H9 (cell line): ENCODE measurements at regions not wholly inside any gene's neighbourhood (a gene's known extent, or its start where the extent isn't known, plus 50 kb on each side); places are given as distances from the start of the nearest gene placed in this dataset.

Source experiments
- DNase-seq: peaks from one replicate; pipeline ENCODE4 v3.0.0-alpha.2; 2017
- H2AFZ ChIP-seq: one replicate; pipeline ENCODE4 v1.6.1; 2013; ENCODE audit warnings: mild to moderate bottlenecking, low read length, control low read depth, moderate library complexity
- H2AK5ac ChIP-seq: 2 replicates; pipeline ENCODE4 v1.6.1; 2013; ENCODE audit warnings: low read length, control low read depth, mixed read lengths; ENCODE audit not compliant: insufficient read length
- H2BK120ac ChIP-seq: one replicate; pipeline ENCODE4 v1.6.1; 2013; ENCODE audit warnings: low read depth, mild to moderate bottlenecking, low read length, control low read depth, inconsistent platforms; ENCODE audit not compliant: poor library complexity, severe bottlenecking
- H2BK12ac ChIP-seq: 2 replicates; pipeline ENCODE4 v1.6.1; 2013; ENCODE audit warnings: low read length, control low read depth, mixed read lengths, low read depth; ENCODE audit not compliant: insufficient read length
- H2BK15ac ChIP-seq: 2 replicates; pipeline ENCODE4 v1.6.1; 2013; ENCODE audit warnings: low read depth, low read length, control low read depth
- H2BK20ac ChIP-seq: one replicate; pipeline ENCODE4 v1.6.1; 2013; ENCODE audit warnings: low read depth, mild to moderate bottlenecking, low read length, control low read depth, inconsistent platforms; ENCODE audit not compliant: poor library complexity, severe bottlenecking
- H2BK5ac ChIP-seq: 2 replicates; pipeline ENCODE4 v1.6.1; 2013; ENCODE audit warnings: low read length, control low read depth, mixed read lengths; ENCODE audit not compliant: insufficient read length
- H3K14ac ChIP-seq: 2 replicates; pipeline ENCODE4 v1.6.1; 2013; ENCODE audit warnings: low read length, control low read depth; ENCODE audit not compliant: insufficient read depth
- H3K18ac ChIP-seq: 2 replicates; pipeline ENCODE4 v1.6.1; 2013; ENCODE audit warnings: low read depth, mild to moderate bottlenecking, mixed read lengths, low read length, control low read depth; ENCODE audit not compliant: insufficient read length
- H3K23ac ChIP-seq: 2 replicates; pipeline ENCODE4 v1.6.1; 2013; ENCODE audit warnings: low read length, control low read depth, mixed read lengths, low read depth; ENCODE audit not compliant: insufficient read length
- H3K23me2 ChIP-seq: 2 replicates; pipeline ENCODE4 v1.6.1; 2013; ENCODE audit warnings: low read depth, mild to moderate bottlenecking, mixed read lengths, low read length, control low read depth; ENCODE audit not compliant: insufficient read length, poor library complexity, severe bottlenecking
- H3K27ac ChIP-seq: 2 replicates; pipeline ENCODE4 v1.5.1; 2013; ENCODE audit warnings: low read length, control low read depth, mixed read lengths, low read depth; ENCODE audit not compliant: insufficient read length
- H3K27me3 ChIP-seq: 2 replicates; pipeline ENCODE4 v1.6.1; 2013; ENCODE audit warnings: low read length, control low read depth, inconsistent platforms; ENCODE audit not compliant: insufficient read depth
- H3K4ac ChIP-seq: 2 replicates; pipeline ENCODE4 v1.6.1; 2013; ENCODE audit warnings: low read depth, mild to moderate bottlenecking, control low read depth, inconsistent platforms, low read length, moderate library complexity
- H3K4me1 ChIP-seq: 2 replicates; pipeline ENCODE4 v1.6.1; 2013; ENCODE audit warnings: low read length, control low read depth, inconsistent platforms; ENCODE audit not compliant: insufficient read depth
- H3K4me2 ChIP-seq: 2 replicates; pipeline ENCODE4 v1.6.1; 2013; ENCODE audit warnings: low read length, control low read depth, mixed read lengths; ENCODE audit not compliant: insufficient read length, insufficient read depth
- H3K56ac ChIP-seq: 2 replicates; pipeline ENCODE4 v1.6.1; 2013; ENCODE audit warnings: low read depth, mild to moderate bottlenecking, mixed read lengths, low read length, control low read depth; ENCODE audit not compliant: insufficient read length
- H3K79me1 ChIP-seq: 2 replicates; pipeline ENCODE4 v1.6.1; 2013; ENCODE audit warnings: low read depth, mild to moderate bottlenecking, moderate library complexity, low read length, control low read depth, inconsistent platforms; ENCODE audit not compliant: insufficient read depth, poor library complexity, severe bottlenecking
- H3K79me2 ChIP-seq: 2 replicates; pipeline ENCODE4 v1.6.1; 2013; ENCODE audit warnings: low read length, control low read depth, inconsistent platforms; ENCODE audit not compliant: insufficient read depth
- H3K9ac ChIP-seq: 2 replicates; pipeline ENCODE4 v1.6.1; 2013; ENCODE audit warnings: low read length, control low read depth, mixed read lengths; ENCODE audit not compliant: insufficient read length; ENCODE audit errors: extremely low read depth
- H3K9me3 ChIP-seq: one replicate; pipeline ENCODE4 v1.6.1; 2013; ENCODE audit warnings: low read depth, low read length, inconsistent platforms; ENCODE audit not compliant: control insufficient read depth
- H3T11ph ChIP-seq: one replicate; pipeline ENCODE4 v1.6.1; 2013; ENCODE audit warnings: mild to moderate bottlenecking, low read length, control low read depth, inconsistent platforms
- H4K20me1 ChIP-seq: one replicate; pipeline ENCODE4 v1.6.1; 2013; ENCODE audit not compliant: control insufficient read depth, insufficient read length, insufficient read depth
- H4K5ac ChIP-seq: 2 replicates; pipeline ENCODE4 v1.6.1; 2013; ENCODE audit warnings: low read depth, mild to moderate bottlenecking, mixed read lengths, low read length, control low read depth; ENCODE audit not compliant: insufficient read length
- H4K8ac ChIP-seq: replicated peaks from 2 replicates; pipeline ENCODE4 v1.6.1; 2013; ENCODE audit warnings: low read length, control low read depth, mixed read lengths, low read depth; ENCODE audit not compliant: insufficient read length
- H4K91ac ChIP-seq: 2 replicates; pipeline ENCODE4 v1.6.1; 2013; ENCODE audit warnings: low read depth, mild to moderate bottlenecking, moderate library complexity, mixed read lengths, low read length, control low read depth; ENCODE audit not compliant: insufficient read length
- H3K27ac Mint-ChIP-seq, 3 experiments: 2 replicates in 2 of 3; 3 replicates in 1 of 3; pipeline ENCODE4 v1.8.0; 2020 to 2021; ENCODE audit warnings: mixed read lengths in 3 of 3, mild to moderate bottlenecking in 1 of 3, moderate library complexity in 1 of 3
- H3K27me3 Mint-ChIP-seq: 2 replicates; pipeline ENCODE4 v1.8.0; 2021; ENCODE audit warnings: low read depth, mild to moderate bottlenecking, moderate library complexity, mixed read lengths
- H3K36me3 Mint-ChIP-seq, 3 experiments: 2 replicates in 2 of 3; 3 replicates in 1 of 3; pipeline ENCODE4 v1.8.0; 2020 to 2021; ENCODE audit warnings: low read depth in 3 of 3, mixed read lengths in 3 of 3; ENCODE audit not compliant: insufficient read depth in 1 of 3
- H3K4me1 Mint-ChIP-seq, 2 experiments: 2 replicates each; pipeline ENCODE4 v1.8.0; 2020; ENCODE audit warnings: mixed read lengths in 2 of 2
- H3K4me3 Mint-ChIP-seq, 2 experiments: 2 replicates in 1 of 2; 3 replicates in 1 of 2; pipeline ENCODE4 v1.8.0; 2020 to 2021; ENCODE audit warnings: mild to moderate bottlenecking in 2 of 2, mixed read lengths in 2 of 2, moderate library complexity in 1 of 2
- H3K9me3 Mint-ChIP-seq, 2 experiments: 2 replicates in 1 of 2; 3 replicates in 1 of 2; pipeline ENCODE4 v1.8.0; 2020; ENCODE audit warnings: mild to moderate bottlenecking in 2 of 2, mixed read lengths in 2 of 2, moderate library complexity in 1 of 2
- WGBS: extraction: QIAGEN DNeasy Blood & Tissue Kit; methylation state at CpG from one replicate; pipeline ENCODE4 v1.1.7; 2013; ENCODE audit warnings: missing lambda C conversion rate, low lambda C conversion rate, mixed read lengths; ENCODE audit not compliant: insufficient read length; ENCODE audit errors: extremely low coverage; 5-methylcytosine and 5-hydroxymethylcytosine counted together
- TF ChIP-seq, protein P1 (sequence below): fragments of 200-600 bp; sonication (generic); conservative IDR thresholded peaks from 3 replicates; pipeline ENCODE4 v1.8.0; 2021; ENCODE audit warnings: antibody characterized with exemption, mild to moderate bottlenecking

DNA sequence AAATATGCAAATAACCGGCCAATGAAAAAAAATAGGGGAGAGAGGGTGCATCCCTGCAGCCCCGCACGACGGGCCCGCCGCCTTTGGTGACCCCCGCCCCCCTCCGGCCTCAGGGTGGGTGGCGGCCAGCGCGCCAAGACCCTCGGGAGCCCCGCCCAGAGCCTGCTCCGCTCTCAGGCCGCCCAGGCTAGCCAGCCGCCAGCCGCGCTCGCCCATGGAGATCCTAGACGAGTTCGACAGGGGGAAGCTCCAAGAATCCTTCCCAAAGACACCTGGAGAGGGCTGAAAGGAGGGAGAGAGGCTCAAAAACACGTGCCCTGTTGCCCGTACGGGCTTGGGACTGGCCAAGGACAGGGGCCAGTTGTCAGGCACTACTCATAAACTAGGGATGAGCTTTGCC is 434.0 kb downstream of the NR2F2 start:
- Histone ChIP-seq H4K20me1 (no peaks in the 10 kb centered on the region), H3K4ac (no peak overlapping the region), H3K4me1 (no peaks in the 10 kb centered on the region), H2BK15ac (no peak overlapping the region), H3K4me2 (no peak overlapping the region), H3K27me3 (no peaks in the 10 kb centered on the region), H2AFZ (no peak overlapping the region), H3K14ac (no peak overlapping the region), H2BK12ac (no peak overlapping the region), H3T11ph (no peak overlapping the region), H3K79me1 (no peaks in the 10 kb centered on the region), H2AK5ac (no peak overlapping the region), H3K9me3 (no peaks in the 10 kb centered on the region), H3K23me2 (no peaks in the 10 kb centered on the region), H4K91ac (no peak overlapping the region), H3K23ac (no peak overlapping the region), H2BK20ac (no peak overlapping the region), H3K79me2 (no peaks in the 10 kb centered on the region), H3K18ac (no peak overlapping the region), H3K27ac (no peak overlapping the region), H3K9ac (no peak overlapping the region), H2BK120ac (no peak overlapping the region), H4K8ac (no peak overlapping the region), H2BK5ac (no peak overlapping the region), H4K5ac (no peak overlapping the region), H3K56ac (no peak overlapping the region)
- TF ChIP-seq, protein P1, sequence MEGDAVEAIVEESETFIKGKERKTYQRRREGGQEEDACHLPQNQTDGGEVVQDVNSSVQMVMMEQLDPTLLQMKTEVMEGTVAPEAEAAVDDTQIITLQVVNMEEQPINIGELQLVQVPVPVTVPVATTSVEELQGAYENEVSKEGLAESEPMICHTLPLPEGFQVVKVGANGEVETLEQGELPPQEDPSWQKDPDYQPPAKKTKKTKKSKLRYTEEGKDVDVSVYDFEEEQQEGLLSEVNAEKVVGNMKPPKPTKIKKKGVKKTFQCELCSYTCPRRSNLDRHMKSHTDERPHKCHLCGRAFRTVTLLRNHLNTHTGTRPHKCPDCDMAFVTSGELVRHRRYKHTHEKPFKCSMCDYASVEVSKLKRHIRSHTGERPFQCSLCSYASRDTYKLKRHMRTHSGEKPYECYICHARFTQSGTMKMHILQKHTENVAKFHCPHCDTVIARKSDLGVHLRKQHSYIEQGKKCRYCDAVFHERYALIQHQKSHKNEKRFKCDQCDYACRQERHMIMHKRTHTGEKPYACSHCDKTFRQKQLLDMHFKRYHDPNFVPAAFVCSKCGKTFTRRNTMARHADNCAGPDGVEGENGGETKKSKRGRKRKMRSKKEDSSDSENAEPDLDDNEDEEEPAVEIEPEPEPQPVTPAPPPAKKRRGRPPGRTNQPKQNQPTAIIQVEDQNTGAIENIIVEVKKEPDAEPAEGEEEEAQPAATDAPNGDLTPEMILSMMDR = no peak
- H3K4me3 Mint-ChIP-seq = no peak overlapping the region
- H3K36me3 Mint-ChIP-seq = no peaks in the 10 kb centered on the region; a peak in 1 of 7 replicates
- H3K27ac Mint-ChIP-seq = no peak overlapping the region; a peak in 1 of 7 replicates
- DNase-seq = no peak
- H3K27me3 Mint-ChIP-seq = no peaks in the 10 kb centered on the region
- no peaks in the 10 kb centered on the region for H3K9me3 Mint-ChIP-seq
- no peaks in the 10 kb centered on the region for H3K4me1 Mint-ChIP-seq
- no CpG with 5 or more reads among the region's 24 CpGs for WGBS
